ENCODE measurements at regions not wholly inside any gene's neighbourhood (a gene's known extent, or its start where the extent isn't known, plus 50 kb on each side); places are given as distances from the start of the nearest gene placed in this dataset.

- DNase-seq = no peak
Observed at GRCh38 chr11:127674754-127675153, 674.2 kb upstream of the KIRREL3 start.

DNA sequence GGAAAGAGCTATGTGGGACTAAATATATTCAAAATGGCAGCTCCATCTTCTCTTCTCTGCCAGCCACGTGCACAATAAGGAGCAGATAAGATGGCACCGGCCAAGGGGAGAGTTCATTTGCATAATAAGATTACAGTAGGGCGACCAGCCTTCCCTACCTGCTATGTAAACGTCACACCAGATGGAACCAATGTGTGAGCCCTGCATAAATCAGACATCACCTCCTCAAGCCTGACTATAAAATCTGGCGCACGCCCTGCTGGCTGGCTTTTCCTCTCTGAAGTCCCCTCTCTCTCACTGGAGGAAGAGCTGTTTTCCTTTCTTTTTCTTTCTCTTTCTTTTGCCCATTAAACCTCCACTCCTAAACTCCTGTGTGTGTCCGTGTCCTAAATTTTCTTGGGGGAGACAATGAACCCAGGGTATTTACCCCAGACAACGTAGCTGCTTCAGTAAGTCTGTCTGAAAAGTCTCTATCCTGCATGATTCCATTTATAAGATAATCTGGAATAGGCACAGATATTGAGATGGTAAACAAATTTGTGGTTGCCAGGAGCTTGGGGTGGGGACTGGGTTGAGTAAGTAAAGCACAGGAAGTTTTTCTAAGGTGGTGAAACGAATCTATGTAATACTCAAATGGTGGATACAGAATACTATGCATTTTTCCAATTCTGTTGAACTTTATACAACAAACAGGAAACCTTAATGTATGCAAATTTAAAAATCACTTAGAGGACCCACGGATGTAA lies 670.0 kb upstream of the KIRREL3 start:
- no peak for DNase-seq

- DNase-seq = no peak
Observed at GRCh38 chr11:127656116-127656836, 655.7 kb upstream of the KIRREL3 start.

DNA sequence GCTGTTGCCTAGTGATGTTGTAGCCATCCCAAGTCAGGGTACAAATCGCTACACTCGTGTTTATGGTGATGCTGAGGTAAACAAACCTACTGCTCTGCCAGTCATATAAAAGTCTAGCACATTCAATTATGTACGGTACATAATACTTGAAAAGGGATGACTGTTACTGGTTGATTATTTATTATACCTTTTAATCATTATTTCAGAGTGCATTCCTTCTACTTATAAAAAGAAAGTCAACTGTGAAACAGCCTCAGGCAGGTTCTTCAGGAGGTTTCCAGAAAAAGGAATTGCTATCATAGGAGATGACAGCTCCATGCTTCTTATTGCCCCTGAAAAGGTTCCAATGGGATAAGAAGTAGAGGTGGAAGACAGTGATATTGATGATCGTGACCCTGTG lies 652.5 kb upstream of the KIRREL3 start:
- no peak for DNase-seq

- no peak for DNase-seq
Observed at GRCh38 chr11:127651888-127652221, 651.3 kb upstream of the KIRREL3 start.

GRCh38 chr11:127651175-127651887 lies 650.8 kb upstream of the KIRREL3 start:
- DNase-seq = no peak

DNA sequence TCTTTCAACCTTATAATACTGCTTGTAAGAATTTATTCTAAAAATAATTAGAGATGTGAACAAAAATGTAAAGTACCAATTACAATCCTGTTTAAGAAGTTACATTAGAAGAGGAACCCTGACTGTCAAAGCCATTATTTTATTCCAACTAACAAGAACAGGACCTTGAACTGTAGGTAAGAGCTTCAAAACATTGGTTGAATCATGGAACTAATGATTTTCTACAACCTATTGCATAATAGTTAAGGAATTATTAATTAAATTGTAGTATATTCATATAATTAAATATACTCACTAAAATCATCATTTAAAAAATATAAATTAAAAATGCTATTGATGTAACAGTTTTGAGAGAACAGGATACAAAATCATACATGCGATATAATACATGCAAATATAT lies 649.4 kb upstream of the KIRREL3 start:
- DNase-seq = no peak

DNA sequence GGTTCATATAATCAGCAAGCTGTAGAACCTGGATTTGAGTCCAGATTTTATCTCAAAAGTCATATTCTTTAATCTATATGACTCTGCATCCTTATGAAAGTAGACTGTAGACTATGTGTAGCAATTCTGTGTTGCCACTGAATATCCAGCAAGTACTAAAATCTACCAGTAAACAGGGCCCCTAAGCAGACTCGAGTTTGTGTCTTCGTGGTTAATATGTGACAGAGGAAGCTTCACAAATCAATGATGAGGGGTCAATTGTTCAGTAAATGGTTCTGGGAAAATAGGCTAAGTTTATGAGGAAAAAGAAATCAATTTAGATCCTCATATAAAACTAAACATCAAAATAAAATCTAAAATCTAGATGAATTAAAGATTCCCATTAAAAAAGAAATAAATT lies 648.5 kb upstream of the KIRREL3 start:
- DNase-seq = no peak

DNA sequence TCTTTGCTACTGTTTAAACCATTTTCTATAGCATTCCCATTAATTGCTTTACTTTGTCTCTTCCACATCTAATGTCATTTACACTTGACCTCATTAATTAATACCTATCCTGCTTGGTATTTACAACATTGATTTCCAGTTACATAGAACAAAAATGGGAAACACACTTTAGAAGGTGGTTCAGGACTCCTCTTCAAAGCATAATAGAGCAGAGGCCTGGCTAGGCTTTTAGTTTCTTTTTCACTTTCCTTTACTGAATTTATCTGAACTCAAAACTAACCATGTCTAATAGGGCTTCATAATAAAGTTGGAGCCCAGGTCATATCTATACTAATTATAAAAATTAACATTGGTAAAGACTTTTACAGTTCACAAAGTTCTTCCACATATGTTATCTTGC lies 648.0 kb upstream of the KIRREL3 start:
- DNase-seq = no peak

- DNase-seq = no peak
Observed at GRCh38 chr11:127644366-127644765, 643.8 kb upstream of the KIRREL3 start.

GRCh38 chr11:127643268-127644058 lies 642.9 kb upstream of the KIRREL3 start:
- no peak for DNase-seq

DNA sequence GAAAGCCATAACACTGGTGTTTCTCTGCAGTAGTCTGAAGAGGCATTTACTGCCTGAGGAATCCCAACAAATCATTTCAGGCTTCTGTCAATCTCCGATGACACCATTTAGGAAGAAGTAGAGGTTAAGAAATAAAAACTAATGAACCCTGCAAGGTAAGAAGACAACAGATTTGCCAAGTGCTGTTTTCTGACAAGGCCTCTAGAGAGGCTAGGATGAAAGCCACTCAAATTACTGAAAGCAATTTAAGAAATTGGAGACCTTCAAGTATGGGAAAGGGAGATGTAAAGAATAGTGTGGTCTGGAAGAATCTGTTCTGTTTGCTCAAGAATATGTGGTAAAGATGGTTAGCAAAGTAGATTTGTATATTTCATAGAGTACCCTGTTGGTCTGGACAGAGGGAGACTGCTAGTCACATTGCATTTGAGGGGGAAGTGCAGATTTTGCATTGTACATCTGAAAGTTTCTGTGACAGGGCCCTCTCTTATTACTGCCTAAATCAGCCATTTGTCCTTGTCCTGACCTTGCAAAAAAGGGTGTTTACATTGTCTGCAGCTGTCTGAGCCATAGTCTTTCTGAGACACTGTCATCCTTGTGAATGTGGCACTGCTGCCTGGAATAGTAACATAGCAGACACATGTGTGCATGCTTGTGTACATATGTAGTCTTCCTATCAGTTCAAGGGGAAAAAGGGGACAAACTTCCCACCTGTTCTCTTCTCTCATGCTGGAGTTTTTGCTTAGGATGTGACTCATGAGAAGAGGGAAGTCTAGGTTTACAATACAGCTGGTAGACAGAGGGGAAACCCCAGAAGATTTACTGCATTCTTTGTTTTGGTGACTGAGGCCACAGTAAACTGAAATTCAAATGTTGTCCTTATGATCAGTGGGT lies 640.2 kb upstream of the KIRREL3 start:
- no peak for DNase-seq

GRCh38 chr11:127639916-127640315 lies 639.3 kb upstream of the KIRREL3 start:
- no peak for DNase-seq

- DNase-seq = no peak
Observed at GRCh38 chr11:127632976-127633680, 632.6 kb upstream of the KIRREL3 start.

DNA sequence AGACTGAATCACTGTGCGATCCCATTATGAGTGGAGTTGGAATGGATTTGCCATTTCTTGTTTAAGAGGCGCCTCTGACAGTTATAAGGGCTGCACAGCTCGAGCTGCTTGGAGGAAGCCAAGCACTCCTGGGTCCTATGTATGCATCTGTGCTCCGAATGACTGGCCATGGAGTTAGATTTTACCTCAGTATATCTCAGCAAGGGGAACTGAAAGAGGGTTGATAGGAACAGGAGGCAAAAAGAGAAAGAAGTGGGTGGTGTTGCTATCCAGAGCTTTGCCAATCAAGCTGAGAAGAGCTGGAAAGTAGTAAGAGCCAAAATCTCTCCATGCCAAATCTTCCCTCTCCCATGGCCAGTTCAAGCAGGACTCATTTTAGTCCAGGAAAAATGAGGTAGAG lies 632.0 kb upstream of the KIRREL3 start:
- no peak for DNase-seq

- DNase-seq = no peak
Observed at GRCh38 chr11:127631974-127632373, 631.4 kb upstream of the KIRREL3 start.

- DNase-seq = no peak
Observed at GRCh38 chr11:127629200-127629599, 628.6 kb upstream of the KIRREL3 start.

DNA sequence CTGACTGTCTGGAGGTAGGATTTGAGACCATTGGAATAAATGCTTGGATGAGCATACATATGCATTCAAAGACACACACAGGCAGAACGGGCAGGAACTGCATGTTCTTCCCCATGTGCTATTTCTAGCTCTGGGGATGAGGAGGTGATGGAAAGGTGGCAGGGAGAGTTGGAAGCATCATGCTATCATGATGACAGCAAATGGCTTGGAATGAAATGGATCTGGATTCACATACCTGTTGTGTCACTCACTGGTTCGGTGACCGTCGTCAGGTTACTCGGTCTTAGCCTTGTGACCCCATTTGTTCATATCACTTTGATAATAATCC lies 627.9 kb upstream of the KIRREL3 start:
- DNase-seq = no peak

DNA sequence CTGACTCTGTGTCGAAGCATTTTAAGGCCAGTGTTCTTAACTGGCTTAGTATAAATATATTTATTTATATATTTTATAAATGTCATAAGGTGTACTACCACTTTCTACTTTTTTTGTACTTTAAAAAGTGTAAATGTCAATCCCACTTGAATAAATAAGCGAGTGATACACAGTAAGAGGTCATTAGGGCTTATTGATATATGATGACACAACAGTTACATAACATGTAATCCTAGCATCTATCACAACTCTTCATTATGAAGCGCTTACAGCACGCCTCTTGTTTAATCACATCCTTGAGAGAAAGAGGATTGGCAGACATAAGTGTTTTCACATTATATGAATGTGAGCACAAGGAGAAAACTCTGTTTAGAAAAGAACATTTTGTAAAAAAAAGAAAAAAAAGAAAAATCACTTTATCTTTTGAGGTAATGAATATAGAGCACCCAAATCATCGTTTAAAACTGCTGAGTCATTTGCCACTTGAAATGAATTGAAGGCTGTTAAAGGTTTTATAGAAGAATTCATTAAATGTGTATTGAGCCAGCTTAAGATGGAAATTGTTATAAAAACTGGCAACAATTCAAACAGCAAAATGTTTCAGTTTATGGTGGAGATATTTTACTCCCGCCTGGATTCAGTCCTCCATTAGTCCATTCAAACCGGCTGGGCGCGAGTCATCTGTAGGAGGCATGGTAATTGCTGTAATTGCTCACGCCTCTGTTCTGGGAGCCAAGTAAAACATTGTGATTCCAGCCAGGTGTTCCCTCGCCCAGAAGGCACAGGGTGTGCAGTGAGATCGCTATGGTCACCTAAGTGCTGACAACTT lies 627.3 kb upstream of the KIRREL3 start:
- no peak for DNase-seq

- DNase-seq = no peak
Observed at GRCh38 chr11:127627204-127627603, 626.6 kb upstream of the KIRREL3 start.

DNA sequence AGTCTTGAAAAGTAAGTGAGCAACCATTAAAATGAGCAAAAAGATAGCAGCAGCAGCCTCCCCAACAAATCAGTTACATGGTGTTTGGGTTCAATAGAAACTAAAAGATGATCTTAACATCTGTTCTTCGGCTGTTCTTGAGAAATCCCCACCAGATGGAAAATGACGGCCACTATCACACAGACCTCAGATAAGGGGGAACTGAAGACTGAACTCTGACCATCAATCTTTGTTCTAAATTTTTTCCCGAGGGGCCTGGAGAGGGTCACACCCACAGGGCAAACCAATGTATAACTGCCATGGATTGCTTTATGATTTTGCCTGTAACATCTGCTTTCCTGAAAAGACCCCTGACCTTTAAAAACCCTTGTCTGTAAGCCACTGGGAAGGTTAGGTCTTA lies 624.8 kb upstream of the KIRREL3 start:
- DNase-seq = no peak

Measured in KG1 (cell line).